PC-9 (cell line): ENCODE measurements at regions not wholly inside any gene's neighbourhood (a gene's known extent, or its start where the extent isn't known, plus 50 kb on each side); places are given as distances from the start of the nearest gene placed in this dataset.

ENCODE experiments used
- CTCF ChIP-seq: fragments of 200-600 bp; sonication (generic); conservative IDR thresholded peaks from 2 replicates; pipeline ENCODE4 v1.6.1; 2017; ENCODE audit warnings: mixed run types, antibody characterized with exemption, mild to moderate bottlenecking, moderate library complexity
- EZH2 ChIP-seq: fragments of 200-600 bp; sonication (generic); IDR thresholded peaks from 2 replicates; pipeline ENCODE4 v1.8.0; 2017; ENCODE audit warnings: antibody characterized with exemption, low read depth

GRCh38 chr11:31932879-31933278, 121.8 kb upstream of the PAX6 start:
- TF ChIP-seq CTCF, result no peak
- no peak for TF ChIP-seq EZH2
